GM19467 (cell line): ENCODE measurements at regions not wholly inside any gene's neighbourhood (a gene's known extent, or its start where the extent isn't known, plus 50 kb on each side); places are given as distances from the start of the nearest gene placed in this dataset.
"Not testable (repeated sequence)": the region's sequence is repeated elsewhere in the genome, so short reads cannot be mapped to it uniquely, and the experiment has no call there.

ENCODE experiments used
- ATAC-seq: cut with Tn5 transposase; IDR thresholded peaks from one replicate; pipeline ENCODE4 v1.9.1; 2021; ENCODE audit warnings: mild to moderate bottlenecking, moderate library complexity; ENCODE audit not compliant: unreplicated experiment

DNA sequence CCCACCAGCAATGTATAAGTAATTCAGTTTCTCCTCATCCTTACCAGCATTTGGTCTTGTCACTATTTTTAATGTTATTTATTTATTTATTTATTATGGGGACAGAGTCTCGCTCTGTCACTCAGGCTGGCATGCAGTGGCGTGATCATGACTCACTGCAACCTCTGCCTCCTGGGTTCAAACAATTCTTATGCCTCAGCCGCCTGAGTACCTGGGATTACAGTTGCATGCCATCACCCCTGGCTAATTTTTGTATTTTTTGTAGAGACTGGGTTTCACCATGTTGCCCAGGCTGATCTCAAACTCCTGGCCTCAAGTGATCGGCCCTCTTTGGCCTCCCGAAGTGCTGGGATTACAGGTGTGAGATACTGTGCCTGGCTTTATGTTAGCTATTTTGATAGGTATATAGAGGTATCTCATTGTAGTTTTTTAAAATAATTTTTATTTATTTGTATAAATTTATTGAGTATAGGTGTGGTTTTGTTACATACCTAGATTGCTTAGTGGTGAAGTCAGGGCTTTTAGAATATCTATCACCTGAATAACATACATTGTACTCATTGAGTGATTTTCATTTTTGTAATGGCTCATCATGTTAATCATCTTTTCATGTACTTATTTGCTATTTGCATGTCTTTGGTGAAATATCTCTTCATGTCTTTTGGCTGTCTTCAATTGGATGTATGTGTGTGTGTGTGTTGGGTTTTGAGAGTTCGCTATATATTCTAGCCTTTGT lies 53.3 kb downstream of the TANC2 start:
- no peak for ATAC-seq

DNA sequence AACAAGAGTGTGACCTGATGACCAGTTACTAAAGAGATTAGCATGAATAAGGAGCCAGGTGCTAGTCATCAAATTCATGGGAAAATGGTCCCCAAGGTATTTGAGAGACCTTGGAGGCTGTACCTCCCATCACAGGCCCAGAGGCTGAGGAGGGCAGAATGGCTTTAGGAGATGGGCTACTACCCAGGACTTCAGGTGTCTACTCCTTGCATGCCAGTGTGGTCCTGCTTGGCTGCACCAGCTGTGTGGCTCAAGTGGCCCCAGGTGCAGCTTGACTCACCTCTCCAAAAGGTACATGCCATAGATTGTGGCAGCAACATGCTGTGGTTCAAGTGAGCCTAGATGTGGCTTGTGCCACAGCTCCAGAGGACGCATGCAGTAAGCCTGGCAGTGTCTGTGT lies 56.5 kb downstream of the TANC2 start:
- no peak for ATAC-seq

DNA sequence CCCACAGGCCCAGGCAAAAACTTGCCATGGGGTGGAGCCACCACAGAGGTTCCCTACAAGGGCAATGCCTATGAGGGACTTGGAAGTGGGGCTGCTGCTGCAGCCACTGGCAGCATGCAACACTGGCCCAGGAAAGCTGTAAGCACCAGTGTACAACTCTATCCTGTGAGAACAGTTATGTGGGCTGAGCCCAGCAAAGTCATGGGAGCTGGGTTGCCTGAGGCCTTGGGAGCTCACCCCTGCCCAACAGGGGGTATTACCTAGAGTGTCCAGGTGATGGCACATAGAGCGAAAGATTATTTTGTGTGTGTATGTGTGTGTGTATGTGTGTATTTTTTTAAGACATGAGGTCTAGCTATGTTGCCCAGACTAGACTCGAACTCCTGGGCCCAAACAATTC lies 57.0 kb downstream of the TANC2 start:
- ATAC-seq = no peak

DNA sequence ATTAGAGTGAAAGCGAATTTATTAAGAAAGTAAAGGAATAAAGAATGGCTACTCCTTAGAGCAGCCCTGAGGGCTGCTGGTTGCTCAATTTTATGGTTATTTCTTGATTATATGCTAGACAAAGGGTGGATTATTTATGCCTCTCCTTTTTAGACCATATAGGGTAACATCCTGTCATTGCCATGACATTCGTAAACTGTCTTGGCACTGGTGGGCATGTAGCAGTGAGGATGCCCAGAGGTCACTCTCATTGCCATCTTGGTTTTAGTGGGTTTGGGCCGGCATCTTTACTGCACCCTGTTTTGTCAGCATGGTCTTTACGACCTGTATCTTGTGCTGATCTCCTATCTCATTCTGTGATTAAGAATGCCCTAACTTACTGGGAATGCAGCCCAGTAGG lies 58.2 kb downstream of the TANC2 start:
- no peak for ATAC-seq

DNA sequence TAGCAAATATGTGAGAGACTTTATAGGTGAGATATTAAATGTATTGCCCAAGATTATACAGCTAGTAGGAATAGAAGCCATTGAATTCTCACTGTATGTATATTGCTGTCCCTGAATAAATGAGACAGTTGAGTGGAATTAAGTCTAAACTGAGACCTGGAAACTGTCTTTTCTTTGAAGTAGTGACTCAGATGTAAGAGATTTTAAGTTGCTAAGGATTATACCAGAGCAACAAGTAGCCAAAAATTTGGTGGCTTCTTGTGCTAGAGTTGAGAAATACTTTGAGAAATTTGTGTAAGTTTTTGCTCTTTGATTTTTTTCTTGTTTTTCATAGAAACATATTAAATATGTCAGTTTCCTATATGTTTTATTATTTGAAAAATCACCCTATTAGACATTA lies 58.7 kb downstream of the TANC2 start:
- ATAC-seq = no peak

DNA sequence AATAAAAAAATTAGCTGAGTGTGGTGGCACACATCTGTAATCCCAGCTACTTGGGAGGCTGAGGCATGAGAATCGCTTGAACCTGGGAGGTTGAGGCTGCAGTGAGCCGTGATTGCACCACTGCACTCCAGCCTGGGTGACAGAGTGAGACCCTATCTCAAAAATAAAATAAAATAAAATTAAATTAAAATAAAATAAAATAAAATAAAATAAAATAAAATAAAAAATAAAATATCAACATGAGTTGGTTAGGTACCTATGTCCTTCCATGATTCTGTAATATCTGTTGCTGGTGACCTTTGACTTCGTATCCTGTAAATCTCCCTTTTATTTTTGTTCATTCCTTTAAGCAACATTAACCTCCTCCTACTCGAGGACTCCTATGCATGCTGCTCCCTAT lies 59.6 kb downstream of the TANC2 start:
- ATAC-seq = not testable (repeated sequence)

DNA sequence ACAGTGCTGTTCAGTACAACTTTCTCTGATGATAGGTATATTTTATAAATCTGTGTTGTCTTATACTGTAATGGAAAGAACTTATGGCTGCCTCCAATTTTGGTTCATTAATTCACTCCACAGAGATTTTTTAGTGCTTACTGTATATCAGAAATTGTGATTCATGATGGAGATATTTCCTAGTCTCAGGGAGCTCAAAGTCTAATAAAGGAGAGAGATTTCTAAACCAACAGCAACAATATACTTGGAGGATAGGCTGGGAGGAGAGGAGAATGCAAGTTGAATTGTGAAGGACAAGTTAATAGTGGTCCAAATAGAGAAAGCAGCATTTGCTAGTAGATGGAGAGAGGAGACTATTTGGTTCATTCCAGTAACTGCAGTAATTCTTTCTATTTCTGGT lies 63.5 kb downstream of the TANC2 start:
- ATAC-seq = no peak

DNA sequence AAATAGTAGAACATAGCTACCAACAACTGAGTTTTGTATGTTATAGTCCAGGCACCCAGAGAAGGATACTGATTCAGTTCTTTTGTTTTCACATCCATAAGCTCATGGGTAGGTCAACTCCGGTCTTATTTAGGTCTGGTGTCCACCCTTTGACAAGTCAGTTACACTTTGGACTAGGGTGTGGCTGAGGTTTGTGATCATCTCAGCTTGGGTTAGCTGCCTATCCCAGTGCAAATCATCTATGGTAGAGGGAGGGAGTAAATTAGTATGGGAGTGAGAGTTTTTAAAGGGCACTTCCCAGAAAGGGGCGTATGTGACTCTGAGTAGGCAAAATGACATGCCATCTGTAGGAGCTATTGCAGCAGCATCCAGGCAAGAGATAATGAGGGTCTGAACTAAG lies 66.1 kb downstream of the TANC2 start:
- no peak for ATAC-seq

DNA sequence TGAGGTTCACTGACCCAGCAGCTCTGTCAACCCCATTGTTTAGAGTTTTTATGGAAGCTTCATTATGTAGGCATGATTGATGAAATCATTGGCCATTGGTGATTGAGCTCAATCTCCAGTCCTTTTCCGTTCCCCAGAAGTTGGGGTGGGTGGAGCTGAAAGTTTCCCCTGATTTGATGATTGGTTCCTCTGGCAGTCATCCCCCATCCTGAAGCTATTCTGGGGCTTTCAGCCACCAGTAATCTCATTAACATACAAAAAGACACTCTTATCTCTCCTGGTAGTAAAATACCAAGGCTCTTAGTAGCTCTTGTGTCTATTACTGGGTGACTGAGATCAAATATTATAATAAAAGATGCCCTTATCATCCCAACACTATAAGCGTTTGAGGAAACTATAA lies 67.1 kb downstream of the TANC2 start:
- ATAC-seq = no peak

DNA sequence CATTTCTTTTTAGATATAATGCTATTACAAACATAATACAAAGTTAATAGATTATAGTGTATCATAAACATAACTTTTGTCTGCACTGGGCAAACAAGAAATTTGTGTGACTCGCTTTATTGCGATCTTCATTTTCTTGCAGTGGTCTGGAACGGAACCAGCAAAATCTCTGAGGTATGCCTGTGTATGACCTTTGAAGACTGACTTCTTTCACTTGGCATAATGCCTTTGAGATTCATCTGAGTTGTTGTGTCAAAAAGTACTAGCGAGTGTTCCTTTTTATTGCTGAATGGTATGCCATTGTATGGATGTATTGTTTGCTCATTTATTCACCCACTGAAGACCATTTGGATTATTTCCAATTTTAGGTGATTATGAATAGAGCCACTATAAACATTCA lies 69.2 kb downstream of the TANC2 start:
- ATAC-seq = no peak

DNA sequence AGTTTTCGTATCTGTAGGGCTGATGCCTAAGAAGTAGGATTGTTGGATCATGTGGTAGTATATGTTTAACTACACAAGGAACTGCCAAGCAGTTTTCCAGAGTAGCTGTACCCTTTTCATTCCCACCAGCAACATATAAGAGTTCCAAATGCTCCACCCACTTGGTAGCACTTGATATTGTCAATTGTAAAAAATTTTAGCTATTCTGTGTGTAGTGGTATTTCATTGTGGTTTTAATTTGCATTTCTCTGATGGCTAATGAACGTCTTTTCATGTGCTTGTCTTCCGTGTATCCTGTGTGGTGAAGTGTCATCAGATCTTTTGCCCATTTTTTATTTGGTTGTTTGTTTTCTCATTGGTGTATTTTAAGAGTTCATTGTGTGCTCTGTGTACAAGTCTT lies 69.7 kb downstream of the TANC2 start:
- no peak for ATAC-seq

DNA sequence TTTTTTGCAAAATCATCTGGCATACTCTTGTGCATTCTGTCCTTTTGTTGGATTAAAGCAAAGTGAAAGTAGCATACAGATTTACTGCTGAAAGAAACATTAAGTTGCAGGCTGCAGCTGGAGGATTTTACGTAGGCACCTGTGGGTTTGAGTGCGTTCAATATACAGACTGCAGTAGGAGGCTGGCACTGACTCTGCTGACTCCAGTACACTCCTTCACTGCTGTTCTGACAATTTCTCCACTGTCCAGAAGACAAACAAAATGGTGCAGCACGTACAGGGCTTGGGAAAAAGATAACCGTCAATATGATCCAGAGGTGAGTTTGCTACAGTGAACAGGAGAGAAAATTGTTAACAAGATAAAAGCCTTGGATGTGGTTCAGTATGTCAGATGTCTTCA lies 73.3 kb downstream of the TANC2 start:
- ATAC-seq = no peak

DNA sequence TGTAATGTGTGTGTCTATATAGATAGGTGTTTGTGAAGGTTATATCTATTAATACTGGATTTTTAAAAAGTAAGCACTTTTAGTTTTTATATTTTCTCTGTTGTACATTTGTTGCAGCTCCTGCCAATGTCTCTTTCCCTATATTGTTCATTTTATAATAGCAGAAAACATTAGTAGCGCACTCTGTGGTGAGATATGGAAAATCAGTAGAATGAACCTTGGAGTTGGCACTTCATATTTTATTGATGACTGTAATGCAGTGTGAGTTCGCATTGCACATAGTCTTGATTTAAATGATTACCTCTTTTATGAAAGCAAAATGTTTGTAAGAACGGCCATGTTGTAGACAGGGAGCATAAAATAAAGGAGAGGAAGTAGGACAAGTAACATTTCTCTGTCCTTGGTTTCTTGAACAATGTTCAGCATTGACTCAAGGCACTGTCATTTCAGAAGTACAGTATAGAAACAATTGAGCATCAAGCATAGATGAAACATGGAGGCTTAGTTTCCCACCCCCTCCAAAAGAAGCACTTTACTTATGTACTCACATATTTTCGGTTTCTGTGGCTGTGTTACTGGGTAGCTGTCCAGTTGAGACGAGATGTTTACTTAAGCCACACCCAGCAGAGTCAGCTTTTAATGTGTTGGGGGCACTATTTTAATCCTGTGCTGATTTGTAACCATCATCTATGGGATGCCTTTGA lies 74.0 kb downstream of the TANC2 start:
- ATAC-seq = no peak

DNA sequence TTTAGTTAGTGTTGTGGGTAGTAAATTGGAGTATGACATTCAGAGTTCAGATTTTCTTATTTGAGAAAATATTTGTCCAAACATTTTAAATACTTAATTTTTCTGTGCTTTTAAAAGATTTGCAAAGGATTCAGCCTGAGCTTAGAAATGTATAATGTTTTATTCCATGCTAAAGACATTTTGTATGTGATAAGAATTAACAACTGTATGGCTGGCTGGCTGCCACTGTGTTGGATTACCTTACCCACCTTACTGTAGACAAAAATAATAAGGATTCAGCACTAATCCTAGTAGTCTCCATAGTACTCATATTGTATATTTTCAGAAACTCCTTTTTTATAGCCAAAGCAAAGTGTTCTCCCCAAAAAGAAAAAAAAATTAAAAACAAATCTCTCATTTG lies 74.8 kb downstream of the TANC2 start:
- ATAC-seq = no peak

DNA sequence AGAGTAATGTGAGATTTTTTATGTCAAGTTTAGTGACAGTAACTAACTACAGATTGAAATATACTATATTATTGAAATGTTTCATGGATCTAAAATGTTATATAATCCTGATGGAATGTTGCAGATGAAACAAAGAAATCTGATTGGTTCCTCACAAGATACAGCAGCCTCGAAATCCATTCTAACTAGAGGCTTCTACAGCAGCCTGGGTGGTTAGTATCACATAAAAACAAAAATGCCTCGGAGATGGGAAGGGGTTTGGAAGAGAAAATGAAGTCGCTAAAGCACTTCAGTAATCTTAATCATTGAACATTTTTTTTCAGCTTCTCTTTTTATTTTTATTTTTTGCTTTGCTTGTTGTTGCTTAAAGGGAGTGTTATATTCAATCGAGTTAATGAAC lies 75.2 kb downstream of the TANC2 start:
- no peak for ATAC-seq

DNA sequence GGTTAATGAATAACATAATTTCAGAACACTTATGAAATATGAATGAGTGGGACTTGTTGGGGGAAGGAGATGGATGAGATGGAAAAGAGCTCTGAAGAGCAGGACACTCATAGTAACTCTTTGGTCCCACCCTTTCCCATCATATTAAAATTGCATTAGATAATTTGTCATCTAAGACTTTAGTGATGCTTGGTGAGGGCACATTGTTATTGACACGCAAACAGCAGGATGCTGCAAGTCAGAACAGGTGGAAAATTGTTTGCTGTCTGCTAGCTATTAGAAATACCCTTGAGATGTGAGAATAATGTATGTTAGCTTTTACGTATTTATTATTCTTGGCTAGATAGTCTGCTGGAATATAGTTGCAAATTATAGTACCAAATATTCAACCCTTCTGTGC lies 75.7 kb downstream of the TANC2 start:
- no peak for ATAC-seq

DNA sequence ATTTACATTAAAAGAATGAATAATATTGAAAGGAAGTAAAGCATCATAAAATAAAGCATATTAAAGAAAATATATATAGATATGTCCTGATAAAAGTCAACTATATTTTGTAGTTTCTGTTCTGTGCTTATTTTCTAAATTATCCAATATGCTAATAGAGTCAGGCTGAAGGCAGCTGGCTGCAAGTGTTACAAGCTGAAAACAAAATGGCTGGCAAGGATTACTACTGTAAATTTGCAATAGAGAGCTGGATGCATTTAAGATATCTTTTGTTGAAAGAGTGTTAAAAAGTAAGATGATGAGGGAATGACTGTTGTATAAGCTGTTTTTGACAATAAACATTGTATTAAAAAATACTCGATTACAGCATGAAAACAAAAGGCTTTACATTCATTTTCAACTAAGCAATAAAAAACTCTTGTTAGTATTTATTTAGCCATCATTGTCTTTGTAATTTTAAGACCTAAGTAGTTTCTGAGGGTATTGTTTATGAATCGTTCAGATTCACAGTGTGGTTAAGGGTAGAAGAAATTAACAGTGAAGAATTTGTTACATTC lies 76.3 kb downstream of the TANC2 start:
- no peak for ATAC-seq

DNA sequence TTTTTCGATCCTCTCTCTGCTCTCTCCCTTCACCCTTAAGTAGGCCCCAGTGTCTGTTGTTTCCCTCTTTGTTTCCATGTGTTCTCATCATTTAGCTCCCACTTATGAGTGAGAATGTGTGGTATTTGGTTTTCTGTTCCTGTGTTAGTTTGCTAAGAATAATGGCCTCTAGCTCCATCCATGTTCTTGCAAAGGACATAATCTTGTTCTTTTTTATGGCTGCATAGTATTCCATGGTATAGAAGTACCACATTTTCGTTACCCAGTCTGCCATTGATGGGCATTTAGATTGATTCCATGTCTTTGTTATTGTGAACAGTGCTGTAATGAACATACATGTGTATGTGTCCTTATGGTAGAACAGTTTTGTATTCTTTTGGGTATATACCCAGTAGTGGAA lies 91.5 kb downstream of the TANC2 start:
- not testable (repeated sequence) for ATAC-seq

DNA sequence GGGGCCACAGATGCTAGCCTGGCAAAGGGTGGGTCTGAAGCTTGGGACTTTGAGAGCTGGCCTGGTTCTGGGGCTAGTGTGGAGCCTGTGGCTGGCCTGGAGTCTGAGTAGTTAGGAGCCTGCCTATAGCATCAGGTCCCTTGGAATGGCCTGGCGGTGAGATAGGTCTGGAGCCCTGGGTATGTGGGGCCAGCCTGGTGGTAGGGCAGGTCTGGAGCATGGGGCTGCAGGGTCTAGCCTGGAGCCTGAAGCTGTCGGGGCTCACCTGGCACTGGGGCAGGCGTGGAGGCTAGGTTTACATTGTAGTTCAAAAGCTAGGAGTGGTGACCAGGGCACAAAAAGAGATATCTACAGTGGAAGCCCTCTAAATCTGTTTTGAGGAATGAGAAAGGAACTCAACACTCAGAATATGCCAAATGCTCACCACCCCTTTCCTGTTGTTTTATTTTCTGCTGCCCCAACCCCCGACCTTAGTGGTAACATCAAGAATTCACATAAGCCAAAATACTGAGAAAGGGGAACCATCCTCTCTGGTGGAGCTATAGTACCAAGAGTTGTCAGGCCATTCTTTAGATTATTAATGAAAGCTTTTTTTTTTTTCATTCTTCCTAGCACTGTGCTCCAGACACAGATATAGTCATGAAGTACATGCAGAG lies 100.3 kb downstream of the TANC2 start:
- no peak for ATAC-seq

DNA sequence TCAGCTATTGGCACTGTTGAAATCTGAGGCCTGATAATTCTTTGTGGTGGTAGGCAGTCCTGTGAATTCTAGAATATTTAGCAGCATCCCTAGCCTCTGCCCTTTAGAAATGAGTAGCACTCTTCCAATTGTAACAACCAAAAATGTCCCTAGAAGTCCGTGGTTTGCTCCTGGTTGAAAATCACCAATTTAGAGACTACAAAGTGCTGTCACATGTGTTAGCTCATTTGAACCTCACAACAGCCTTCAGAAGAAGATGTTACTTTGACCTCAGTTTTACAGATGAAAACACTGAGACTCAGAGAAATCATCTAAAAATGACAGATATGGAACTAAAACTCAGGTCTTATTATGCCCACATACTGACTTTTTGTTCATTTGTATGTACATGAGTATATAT lies 103.2 kb downstream of the TANC2 start:
- ATAC-seq = no peak

DNA sequence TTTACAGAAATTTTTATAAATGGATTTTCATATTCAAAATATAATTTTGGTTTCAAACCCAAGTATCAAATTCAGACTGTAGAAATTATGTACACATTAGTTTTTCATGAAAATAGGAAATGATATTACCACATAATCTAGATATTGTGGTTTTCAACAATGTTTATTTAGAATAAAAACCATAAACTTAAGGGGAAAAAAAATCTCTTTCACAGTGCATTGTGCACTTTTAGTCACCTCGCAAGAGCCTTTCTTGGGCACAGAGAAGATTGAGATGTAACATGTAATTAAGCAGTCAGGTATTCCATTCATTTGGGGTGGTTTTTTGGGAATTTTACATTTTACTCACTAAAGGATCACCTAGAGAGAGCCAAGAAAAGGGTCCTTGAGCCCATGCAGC lies 104.0 kb downstream of the TANC2 start:
- ATAC-seq = no peak

DNA sequence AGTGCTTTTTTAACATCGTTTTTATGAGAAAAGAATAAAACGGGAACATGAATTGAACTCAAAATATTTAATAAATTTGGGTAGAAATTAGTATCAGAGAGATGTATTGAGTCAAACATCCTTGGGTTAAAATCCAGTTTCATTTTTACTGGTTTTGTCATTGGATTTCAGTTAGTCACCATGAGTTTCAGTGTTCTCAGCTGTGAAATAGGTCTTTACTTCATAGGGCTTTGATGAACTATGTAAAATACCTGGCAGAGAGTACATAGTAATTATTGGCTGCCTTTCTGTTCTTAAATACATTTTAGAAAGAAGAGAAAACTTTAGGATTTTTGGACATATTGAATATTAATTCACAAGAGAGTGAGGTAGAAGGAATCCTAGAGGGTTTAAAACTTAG lies 105.8 kb downstream of the TANC2 start:
- ATAC-seq = no peak
